Esophagus squamous epithelium (tissue), 5 donors: ENCODE measurements at regions not wholly inside any gene's neighbourhood (a gene's known extent, or its start where the extent isn't known, plus 50 kb on each side); places are given as distances from the start of the nearest gene placed in this dataset.

ENCODE experiments used
- DNase-seq: peaks from one replicate; lab custom pipeline; 2025; lab: John Stamatoyannopoulos, UW
- H3K27ac ChIP-seq, 4 donors: fragments of 200-600 bp; sonication (generic); one replicate each; pipeline ENCODE4 v1.5.1; 2016 to 2019; ENCODE audit warnings: mild to moderate bottlenecking in 1 of 4
- H3K27me3 ChIP-seq, 4 donors: fragments of 200-600 bp; sonication (generic); 1 replicate in 3 of 4; 2 replicates in 1 of 4; pipeline versions ENCODE4 v1.5.1 to v1.6.0; 2017 to 2021; ENCODE audit warnings: antibody characterized with exemption in 1 of 4
- H3K36me3 ChIP-seq, 3 donors: fragments of 200-600 bp; sonication (generic); one replicate each; pipeline ENCODE4 v1.5.1; 2016 to 2019
- H3K4me1 ChIP-seq, 3 donors: fragments of 200-600 bp; sonication (generic); one replicate each; pipeline ENCODE4 v1.5.1; 2017 to 2019
- H3K4me3 ChIP-seq, 4 donors: fragments of 200-600 bp; sonication (generic); 1 replicate in 3 of 4; 2 replicates in 1 of 4; pipeline ENCODE4 v1.5.1; 2016 to 2019; ENCODE audit warnings: mild to moderate bottlenecking in 2 of 4, moderate library complexity in 1 of 4
- H3K9me3 ChIP-seq, 3 donors: fragments of 200-600 bp; sonication (generic); one replicate each; pipeline ENCODE4 v1.5.1; 2016 to 2019
- POLR2A ChIP-seq, 4 donors: fragments of 450-650 bp; IDR thresholded peaks; one replicate each; pipeline ENCODE4 v1.6.1; 2017; ENCODE audit warnings: antibody characterized with exemption in 4 of 4, mild to moderate bottlenecking in 4 of 4, moderate library complexity in 3 of 4
- WGBS, 2 donors: methylation state at CpG; one replicate each; pipeline ENCODE4 v1.1.5; 2018; 5-methylcytosine and 5-hydroxymethylcytosine counted together
- intact Hi-C: fragments of 100-400 bp; cut with DNase I; formaldehyde crosslinking; loops from one replicate; pipeline ENCODE4 v1.15.0; 2022
- TF ChIP-seq, protein P1 (sequence below), 6 experiments: fragments of 450-650 bp in 4 of 6; fragments of 200-600 bp in 2 of 6; sonication (generic) in 2 of 6; IDR thresholded peaks; one replicate each; pipeline ENCODE4 v1.5.1; 2016 to 2019; ENCODE audit warnings: antibody characterized with exemption in 6 of 6, mild to moderate bottlenecking in 4 of 6, moderate library complexity in 4 of 6
- donor health status: DM: yes; HTN: yes; CAD: no.

GRCh38 chr21:35624901-35625300 is 435.4 kb downstream of the SETD4 start:
- no peaks in the 10 kb centered on the region for H3K9me3 ChIP-seq
- H3K27ac ChIP-seq: no peak overlapping the region
- no peaks in the 10 kb centered on the region for H3K36me3 ChIP-seq
- intact Hi-C loops: no loop called here
- 45 to 65% methylated on average over 2 of the region's 2 CpGs for WGBS, 2 donors
- TF ChIP-seq, protein P1, sequence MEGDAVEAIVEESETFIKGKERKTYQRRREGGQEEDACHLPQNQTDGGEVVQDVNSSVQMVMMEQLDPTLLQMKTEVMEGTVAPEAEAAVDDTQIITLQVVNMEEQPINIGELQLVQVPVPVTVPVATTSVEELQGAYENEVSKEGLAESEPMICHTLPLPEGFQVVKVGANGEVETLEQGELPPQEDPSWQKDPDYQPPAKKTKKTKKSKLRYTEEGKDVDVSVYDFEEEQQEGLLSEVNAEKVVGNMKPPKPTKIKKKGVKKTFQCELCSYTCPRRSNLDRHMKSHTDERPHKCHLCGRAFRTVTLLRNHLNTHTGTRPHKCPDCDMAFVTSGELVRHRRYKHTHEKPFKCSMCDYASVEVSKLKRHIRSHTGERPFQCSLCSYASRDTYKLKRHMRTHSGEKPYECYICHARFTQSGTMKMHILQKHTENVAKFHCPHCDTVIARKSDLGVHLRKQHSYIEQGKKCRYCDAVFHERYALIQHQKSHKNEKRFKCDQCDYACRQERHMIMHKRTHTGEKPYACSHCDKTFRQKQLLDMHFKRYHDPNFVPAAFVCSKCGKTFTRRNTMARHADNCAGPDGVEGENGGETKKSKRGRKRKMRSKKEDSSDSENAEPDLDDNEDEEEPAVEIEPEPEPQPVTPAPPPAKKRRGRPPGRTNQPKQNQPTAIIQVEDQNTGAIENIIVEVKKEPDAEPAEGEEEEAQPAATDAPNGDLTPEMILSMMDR (IDR thresholded peaks at IDR 0.05): no peak
- no peak for TF ChIP-seq POLR2A (IDR thresholded peaks at IDR 0.05)
- H3K4me3 ChIP-seq: no peak overlapping the region
- no peaks in the 10 kb centered on the region for H3K4me1 ChIP-seq
- DNase-seq: no peak
- H3K27me3 ChIP-seq: peaks cover 0 to 9% (median 0%) of the 10 kb centered on the region in 4 donors

DNA sequence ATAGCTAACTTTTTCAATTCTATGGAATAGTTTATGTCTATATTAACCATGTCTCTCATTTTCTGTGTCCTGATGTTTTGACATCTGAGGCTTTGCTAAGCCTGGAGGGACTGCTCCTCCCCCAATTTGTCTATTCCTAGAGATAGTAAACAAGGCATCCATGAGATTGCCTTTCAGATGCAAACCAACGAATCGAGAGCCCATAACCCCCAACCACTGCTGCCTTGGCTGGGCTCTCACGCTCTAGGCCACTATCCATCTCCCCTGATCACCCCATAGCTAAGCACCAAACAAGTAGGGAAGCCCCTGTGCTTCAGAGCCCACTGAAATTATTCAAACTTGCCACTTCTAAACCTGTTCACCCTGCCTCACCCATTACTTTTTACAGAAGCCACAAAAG is 437.7 kb downstream of the SETD4 start:
- peaks cover 0 to 4% (median 0%) of the 10 kb centered on the region in 4 donors for H3K27me3 ChIP-seq
- 73 to 80% methylated on average over 3 of the region's 3 CpGs for WGBS, 2 donors
- no peak for DNase-seq
- H3K4me3 ChIP-seq: no peak overlapping the region
- no peaks in the 10 kb centered on the region for H3K9me3 ChIP-seq
- no peak for TF ChIP-seq POLR2A (IDR thresholded peaks at IDR 0.05)
- TF ChIP-seq, protein P1 (IDR thresholded peaks at IDR 0.05): no peak
- no peaks in the 10 kb centered on the region for H3K4me1 ChIP-seq
- no peaks in the 10 kb centered on the region for H3K36me3 ChIP-seq
- intact Hi-C loops: no loop called here
- H3K27ac ChIP-seq: no peak overlapping the region

DNA sequence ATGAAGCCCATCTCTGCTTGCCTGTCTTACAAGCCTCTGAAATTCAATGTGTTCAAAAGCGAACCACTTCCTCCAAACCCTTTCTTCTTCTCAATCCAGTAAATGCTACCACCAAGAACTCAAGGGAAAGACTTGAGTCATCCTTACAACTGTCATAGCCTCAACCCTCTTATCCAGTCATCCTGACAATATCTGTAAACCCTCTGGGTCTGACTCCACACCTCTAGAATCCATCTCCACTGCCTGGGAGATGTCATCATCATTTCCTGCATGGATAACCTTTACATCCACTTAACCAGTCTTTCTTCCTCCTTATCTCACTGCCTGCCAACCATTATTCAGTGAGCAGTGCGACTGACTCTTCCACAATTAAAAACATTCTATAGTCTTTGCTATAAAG is 441.1 kb downstream of the SETD4 start:
- Histone ChIP-seq H3K4me3 (no peak overlapping the region), H3K4me1 (peaks cover 0 to 5% (median 0%) of the 10 kb centered on the region in 3 donors), H3K36me3 (no peaks in the 10 kb centered on the region), H3K9me3 (no peaks in the 10 kb centered on the region), H3K27me3 (no peaks in the 10 kb centered on the region), H3K27ac (no peak overlapping the region)
- no peak for DNase-seq
- TF ChIP-seq, protein P1 (IDR thresholded peaks at IDR 0.05): no peak
- no peak for TF ChIP-seq POLR2A (IDR thresholded peaks at IDR 0.05)
- 78 to 82% methylated on average over 2 of the region's 2 CpGs for WGBS, 2 donors
- intact Hi-C loops: no loop called here

GRCh38 chr21:35617491-35617890 is 442.8 kb downstream of the SETD4 start:
- H3K4me1 ChIP-seq: peaks cover 0 to 5% (median 0%) of the 10 kb centered on the region in 3 donors
- H3K27ac ChIP-seq: no peak overlapping the region
- WGBS, 2 donors: 57 to 63% methylated on average over 3 of the region's 3 CpGs
- TF ChIP-seq POLR2A (IDR thresholded peaks at IDR 0.05): no peak
- TF ChIP-seq, protein P1 (IDR thresholded peaks at IDR 0.05): no peak
- no peak overlapping the region for H3K4me3 ChIP-seq
- no peak for DNase-seq
- no peaks in the 10 kb centered on the region for H3K27me3 ChIP-seq
- H3K9me3 ChIP-seq: no peaks in the 10 kb centered on the region
- no peaks in the 10 kb centered on the region for H3K36me3 ChIP-seq
- intact Hi-C loops: no loop called here

DNA sequence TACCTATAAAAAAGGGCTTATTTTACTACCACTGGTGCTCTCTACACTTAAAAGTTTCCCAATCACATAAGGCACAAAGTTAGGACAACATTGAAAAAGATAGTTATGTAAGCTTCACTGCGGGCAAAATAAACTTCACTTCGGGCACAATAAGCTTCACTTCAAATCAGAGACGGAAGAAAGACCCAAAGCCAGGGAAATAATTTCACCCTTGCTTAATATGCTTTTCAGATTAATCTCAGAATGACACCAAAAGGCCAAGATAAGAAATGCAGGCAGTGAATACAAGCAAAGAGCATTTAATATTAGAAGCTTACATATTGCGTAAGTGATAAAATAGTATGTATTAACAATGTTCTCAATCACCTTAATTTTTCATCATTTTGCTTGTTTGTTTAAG is 444.2 kb downstream of the SETD4 start:
- 18 to 23% methylated on average over 4 of the region's 4 CpGs for WGBS, 2 donors
- Histone ChIP-seq H3K9me3 (no peaks in the 10 kb centered on the region), H3K4me1 (peaks cover 0 to 5% (median 0%) of the 10 kb centered on the region in 3 donors), H3K27ac (no peak overlapping the region), H3K4me3 (no peak overlapping the region), H3K36me3 (no peaks in the 10 kb centered on the region), H3K27me3 (no peaks in the 10 kb centered on the region)
- no peak for DNase-seq
- TF ChIP-seq, protein P1 (IDR thresholded peaks at IDR 0.05): peak in 4 of 6 experiments; percentile 45 to 64 (median 50)
- TF ChIP-seq POLR2A (IDR thresholded peaks at IDR 0.05): no peak
- intact Hi-C loops: no loop called here
